ENCODE measurements at regions not wholly inside any gene's neighbourhood (a gene's known extent, or its start where the extent isn't known, plus 50 kb on each side); places are given as distances from the start of the nearest gene placed in this dataset.

- 47% methylated on average over 2 of the region's 2 CpGs; no CpG with 5 or more reads in 1 of the 2 experiments for WGBS, 2 experiments (ENCODE audit: extremely low coverage in 2 of 2, insufficient read length in 1 of 2)
- POLR2A ChIA-PET (ENCODE audit: unreplicated experiment), result no interaction called here
- in situ Hi-C loops (cut with MboI; ENCODE audit: low sequenced_read_pairs), result no loop called here
Observed at GRCh38 chr7:108810756-108811385, 241.2 kb downstream of the DNAJB9 start.

More at GRCh38 chr7:108810756-108811385, 241.2 kb downstream of the DNAJB9 start:
- no peak overlapping the region for H3K4me2 ChIP-seq (ENCODE audit: low read depth, low read length)
- no peak overlapping the region for H4K91ac ChIP-seq (ENCODE audit: insufficient read depth, low read depth, low read length)
- H3K4me3 ChIP-seq (ENCODE audit: insufficient read depth, low read depth, low read length), result no peak overlapping the region
- H3K9me3 ChIP-seq (ENCODE audit: control insufficient read depth, insufficient read depth, low read length), result peaks cover 5% of the 10 kb centered on the region
- dilution Hi-C loops (cut with HindIII; ENCODE audit: low sequenced_read_pairs, unreplicated experiment) (no loop called here), intact Hi-C loops (cut with micrococcal nuclease) (no loop called here)
- no peaks in the 10 kb centered on the region for H3K79me1 ChIP-seq (ENCODE audit: low read depth in 1 of 2, low read length in 2 of 2)
- CTCF ChIA-PET, result no interaction called here
- H4K8ac ChIP-seq (ENCODE audit: low read depth in 2 of 2, low read length in 2 of 2), result no peak overlapping the region
- no peak overlapping the region for H4K5ac ChIP-seq (ENCODE audit: low read depth, low read length)
- ATAC-seq (ENCODE audit: low read depth), result no peak
- no peak overlapping the region for H2BK5ac ChIP-seq (ENCODE audit: low read depth, low read length, poor library complexity, severe bottlenecking)
- H3K27ac ChIP-seq (ENCODE audit: insufficient read depth, low read length), result no peak overlapping the region
- H3K36me3 ChIP-seq (ENCODE audit: control insufficient read depth, insufficient read depth, low read length), result no peaks in the 10 kb centered on the region
- no peak overlapping the region for H3K9ac ChIP-seq (ENCODE audit: low read depth, low read length)
- no peaks in the 10 kb centered on the region for H4K20me1 ChIP-seq (ENCODE audit: insufficient read depth, low read length)
- no peaks in the 10 kb centered on the region for H3K9me1 ChIP-seq (ENCODE audit: insufficient read depth, low read length)
- no peaks in the 10 kb centered on the region for H3K4me1 ChIP-seq (ENCODE audit: control insufficient read depth, insufficient read depth, low read length)
- no peak overlapping the region for H3K56ac ChIP-seq (ENCODE audit: extremely low read depth, insufficient read depth, low read length)
- H2AK5ac ChIP-seq (ENCODE audit: low read depth, low read length), result no peak overlapping the region
- no peak overlapping the region for H3K18ac ChIP-seq (ENCODE audit: low read depth, low read length)
- no peak overlapping the region for H3K23ac ChIP-seq (ENCODE audit: low read depth, low read length)
- H2BK120ac ChIP-seq (ENCODE audit: low read depth, low read length), result no peak overlapping the region
- no TSS peak for BruUV-seq (replicated peaks)
- TF ChIP-seq POLR2A (IDR thresholded peaks at IDR 0.05; ENCODE audit: low read depth, low read length) (no peak), RAD21 (IDR thresholded peaks at IDR 0.05; ENCODE audit: low read length) (no peak), ELK1 (IDR thresholded peaks at IDR 0.05; ENCODE audit: borderline replicate concordance, low read depth, low read length) (no peak), NFE2L2 (IDR thresholded peaks at IDR 0.05; ENCODE audit: low read depth, low read length) (no peak), FOS (IDR thresholded peaks at IDR 0.05; ENCODE audit: low read depth, low read length) (no peak), MAFK (IDR thresholded peaks at IDR 0.05; ENCODE audit: low read depth, low read length) (no peak), RCOR1 (IDR thresholded peaks at IDR 0.05; ENCODE audit: insufficient replicate concordance, low read length) (no peak), MXI1 (IDR thresholded peaks at IDR 0.05; ENCODE audit: borderline replicate concordance, low read depth, low read length) (no peak), CEBPB (IDR thresholded peaks at IDR 0.05; ENCODE audit: low read depth, low read length) (no peak), USF2 (IDR thresholded peaks at IDR 0.05; ENCODE audit: low read depth, low read length) (no peak), MAZ (IDR thresholded peaks at IDR 0.05; ENCODE audit: borderline replicate concordance, low read depth, low read length) (no peak), CHD1 (IDR thresholded peaks at IDR 0.05; ENCODE audit: low read depth, low read length) (no peak), BHLHE40 (IDR thresholded peaks at IDR 0.05; ENCODE audit: low read depth, low read length) (no peak)
- no peaks in the 10 kb centered on the region for H3K27me3 ChIP-seq (ENCODE audit: control insufficient read depth, insufficient read depth, low read length)
- H2AK9ac ChIP-seq (replicated peaks; ENCODE audit: low read depth, low read length, poor library complexity), result no peak overlapping the region
- no peak overlapping the region for H2AFZ ChIP-seq (replicated peaks; ENCODE audit: low read length, poor library complexity)
- no peak overlapping the region for H3K14ac ChIP-seq (replicated peaks; ENCODE audit: low read depth, low read length)
- no peak overlapping the region for H3K4ac ChIP-seq (ENCODE audit: low read depth, low read length)
- DNase-seq, result no peak
- H2BK15ac ChIP-seq (ENCODE audit: low read depth, low read length), result no peak overlapping the region
- H2BK20ac ChIP-seq (ENCODE audit: low read depth, low read length), result no peak overlapping the region
